HL-60 (cell line): ENCODE measurements at regions not wholly inside any gene's neighbourhood (a gene's known extent, or its start where the extent isn't known, plus 50 kb on each side); places are given as distances from the start of the nearest gene placed in this dataset.

Experiments used
- DNase-seq, 2 experiments: peaks; one replicate each; pipeline ENCODE4 v3.0.0-alpha.2; 2010 to 2020; ENCODE audit warnings: low read depth in 1 of 2, low spot score in 1 of 2
- H3K27ac ChIP-seq: fragments of 250-450 bp; sonication (Bioruptor Pico); replicated peaks from 2 replicates; pipeline ENCODE4 v1.5.1; 2020; ENCODE audit warnings: mild to moderate bottlenecking, moderate library complexity
- H3K27me3 ChIP-seq: fragments of 250-450 bp; sonication (Bioruptor Pico); 2 replicates; pipeline ENCODE4 v1.5.1; 2021; ENCODE audit warnings: mild to moderate bottlenecking, moderate library complexity; ENCODE audit not compliant: insufficient read depth, poor library complexity, severe bottlenecking
- H3K4me3 ChIP-seq: replicated peaks from 2 replicates; pipeline ENCODE4 v1.5.1; 2011; ENCODE audit warnings: mild to moderate bottlenecking, control low read depth, low read length; ENCODE audit not compliant: insufficient read depth
- GABPA ChIP-seq: IDR thresholded peaks from 2 replicates; pipeline ENCODE4 v1.6.1; 2012; ENCODE audit warnings: low read depth
- POLR2AphosphoS5 ChIP-seq: IDR thresholded peaks from 2 replicates; pipeline ENCODE4 v1.6.1; 2012; ENCODE audit warnings: low read depth
- SPI1 ChIP-seq: IDR thresholded peaks from 2 replicates; pipeline ENCODE4 v1.6.1; 2012; ENCODE audit warnings: low read depth, mild to moderate bottlenecking, borderline replicate concordance
- TF ChIP-seq, protein P1 (sequence below): IDR thresholded peaks from one replicate; pipeline ENCODE4 v1.5.1; 2011; ENCODE audit warnings: low read length, control low read depth, inconsistent platforms; ENCODE audit not compliant: insufficient read depth
- TF ChIP-seq, protein P2 (sequence below): IDR thresholded peaks from 2 replicates; pipeline ENCODE4 v1.6.1; 2012; ENCODE audit warnings: low read depth; ENCODE audit not compliant: insufficient replicate concordance

DNA sequence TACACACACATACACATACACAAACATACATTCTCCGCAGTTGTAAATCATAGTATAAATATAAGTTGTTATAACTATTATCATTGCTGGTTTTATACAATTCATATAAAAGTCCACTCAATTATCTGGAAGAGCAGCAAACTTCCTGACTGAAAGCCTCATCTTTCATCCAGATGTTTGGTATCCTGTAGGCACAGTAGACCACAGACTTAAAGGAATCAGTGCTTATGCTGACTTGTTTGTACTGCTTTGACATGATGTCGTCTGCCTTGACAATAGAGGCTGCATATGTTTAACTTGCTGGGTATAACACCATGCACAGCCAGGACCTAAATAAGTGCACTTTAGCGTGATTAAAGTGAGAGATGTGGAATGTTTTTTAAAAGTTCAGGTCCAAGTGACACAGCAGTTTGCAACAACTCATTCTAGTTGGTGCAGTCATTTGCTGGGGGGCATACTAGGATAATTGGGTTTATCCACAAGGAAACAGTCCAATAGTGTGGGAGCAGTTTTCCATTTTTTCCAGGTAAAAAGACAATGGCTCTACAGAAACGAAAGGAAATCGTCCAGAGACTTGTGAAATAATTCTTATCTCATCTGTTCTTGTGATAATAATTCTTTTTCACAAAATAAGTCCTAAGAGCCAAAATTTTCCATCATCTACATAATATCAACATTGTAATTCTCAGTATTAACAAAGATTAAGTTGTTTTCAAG, 110.3 kb upstream of the TSPAN2 start:
- no peak overlapping the region for H3K4me3 ChIP-seq
- H3K27ac ChIP-seq, result no peak overlapping the region
- TF ChIP-seq GABPA (no peak), SPI1 (no peak), POLR2AphosphoS5 (no peak)
- TF ChIP-seq, protein P1, sequence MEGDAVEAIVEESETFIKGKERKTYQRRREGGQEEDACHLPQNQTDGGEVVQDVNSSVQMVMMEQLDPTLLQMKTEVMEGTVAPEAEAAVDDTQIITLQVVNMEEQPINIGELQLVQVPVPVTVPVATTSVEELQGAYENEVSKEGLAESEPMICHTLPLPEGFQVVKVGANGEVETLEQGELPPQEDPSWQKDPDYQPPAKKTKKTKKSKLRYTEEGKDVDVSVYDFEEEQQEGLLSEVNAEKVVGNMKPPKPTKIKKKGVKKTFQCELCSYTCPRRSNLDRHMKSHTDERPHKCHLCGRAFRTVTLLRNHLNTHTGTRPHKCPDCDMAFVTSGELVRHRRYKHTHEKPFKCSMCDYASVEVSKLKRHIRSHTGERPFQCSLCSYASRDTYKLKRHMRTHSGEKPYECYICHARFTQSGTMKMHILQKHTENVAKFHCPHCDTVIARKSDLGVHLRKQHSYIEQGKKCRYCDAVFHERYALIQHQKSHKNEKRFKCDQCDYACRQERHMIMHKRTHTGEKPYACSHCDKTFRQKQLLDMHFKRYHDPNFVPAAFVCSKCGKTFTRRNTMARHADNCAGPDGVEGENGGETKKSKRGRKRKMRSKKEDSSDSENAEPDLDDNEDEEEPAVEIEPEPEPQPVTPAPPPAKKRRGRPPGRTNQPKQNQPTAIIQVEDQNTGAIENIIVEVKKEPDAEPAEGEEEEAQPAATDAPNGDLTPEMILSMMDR, result no peak
- TF ChIP-seq, protein P2, sequence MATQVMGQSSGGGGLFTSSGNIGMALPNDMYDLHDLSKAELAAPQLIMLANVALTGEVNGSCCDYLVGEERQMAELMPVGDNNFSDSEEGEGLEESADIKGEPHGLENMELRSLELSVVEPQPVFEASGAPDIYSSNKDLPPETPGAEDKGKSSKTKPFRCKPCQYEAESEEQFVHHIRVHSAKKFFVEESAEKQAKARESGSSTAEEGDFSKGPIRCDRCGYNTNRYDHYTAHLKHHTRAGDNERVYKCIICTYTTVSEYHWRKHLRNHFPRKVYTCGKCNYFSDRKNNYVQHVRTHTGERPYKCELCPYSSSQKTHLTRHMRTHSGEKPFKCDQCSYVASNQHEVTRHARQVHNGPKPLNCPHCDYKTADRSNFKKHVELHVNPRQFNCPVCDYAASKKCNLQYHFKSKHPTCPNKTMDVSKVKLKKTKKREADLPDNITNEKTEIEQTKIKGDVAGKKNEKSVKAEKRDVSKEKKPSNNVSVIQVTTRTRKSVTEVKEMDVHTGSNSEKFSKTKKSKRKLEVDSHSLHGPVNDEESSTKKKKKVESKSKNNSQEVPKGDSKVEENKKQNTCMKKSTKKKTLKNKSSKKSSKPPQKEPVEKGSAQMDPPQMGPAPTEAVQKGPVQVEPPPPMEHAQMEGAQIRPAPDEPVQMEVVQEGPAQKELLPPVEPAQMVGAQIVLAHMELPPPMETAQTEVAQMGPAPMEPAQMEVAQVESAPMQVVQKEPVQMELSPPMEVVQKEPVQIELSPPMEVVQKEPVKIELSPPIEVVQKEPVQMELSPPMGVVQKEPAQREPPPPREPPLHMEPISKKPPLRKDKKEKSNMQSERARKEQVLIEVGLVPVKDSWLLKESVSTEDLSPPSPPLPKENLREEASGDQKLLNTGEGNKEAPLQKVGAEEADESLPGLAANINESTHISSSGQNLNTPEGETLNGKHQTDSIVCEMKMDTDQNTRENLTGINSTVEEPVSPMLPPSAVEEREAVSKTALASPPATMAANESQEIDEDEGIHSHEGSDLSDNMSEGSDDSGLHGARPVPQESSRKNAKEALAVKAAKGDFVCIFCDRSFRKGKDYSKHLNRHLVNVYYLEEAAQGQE, result no peak
- H3K27me3 ChIP-seq, result no peaks in the 10 kb centered on the region
- no peak for DNase-seq

DNA sequence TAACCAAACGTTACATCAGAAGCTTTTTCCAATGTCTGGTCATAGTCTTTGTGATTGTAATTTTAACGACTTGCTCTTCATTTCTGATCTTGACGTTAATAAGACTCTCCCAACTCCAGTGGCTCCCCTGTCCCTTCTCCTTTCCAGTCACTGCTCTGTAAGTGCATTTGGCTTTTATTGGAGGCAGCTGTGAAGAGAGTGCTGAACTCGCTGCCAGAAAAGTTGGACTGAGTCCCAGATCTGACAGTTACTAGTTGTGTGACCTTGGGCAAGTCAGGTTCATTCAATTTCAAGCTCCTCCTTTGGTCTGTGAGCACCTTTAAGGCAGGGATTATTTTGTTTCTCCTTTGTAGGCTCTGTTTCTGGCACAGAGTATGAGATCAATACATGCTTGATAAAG, 109.6 kb upstream of the TSPAN2 start:
- DNase-seq, result no peak
- Histone ChIP-seq H3K27me3 (no peaks in the 10 kb centered on the region), H3K27ac (no peak overlapping the region), H3K4me3 (no peak overlapping the region)
- TF ChIP-seq SPI1, result no peak
- TF ChIP-seq GABPA, result no peak
- TF ChIP-seq, protein P1, result no peak
- TF ChIP-seq POLR2AphosphoS5, result no peak
- TF ChIP-seq, protein P2, result no peak

DNA sequence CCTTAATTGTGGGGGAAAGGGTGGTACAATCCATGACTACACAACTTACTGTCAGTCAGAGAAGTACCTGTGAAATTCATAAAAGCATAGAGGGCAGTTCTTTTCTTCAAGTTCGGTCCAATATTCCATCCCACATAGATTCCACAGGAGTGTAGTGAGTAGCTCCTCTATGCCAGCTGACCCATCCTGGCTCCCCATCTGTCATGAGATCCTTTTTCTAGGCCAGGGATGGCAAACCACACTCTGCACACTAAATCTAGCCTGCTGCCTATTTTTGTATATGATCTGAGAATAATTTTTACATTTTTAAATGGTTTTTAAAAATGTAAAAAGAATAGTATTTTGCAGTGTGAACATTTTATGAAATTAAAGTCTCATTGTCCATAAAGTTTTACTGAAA, 107.0 kb upstream of the TSPAN2 start:
- Histone ChIP-seq H3K27ac (no peak overlapping the region), H3K4me3 (no peak overlapping the region), H3K27me3 (no peaks in the 10 kb centered on the region)
- TF ChIP-seq, protein P2, result no peak
- TF ChIP-seq GABPA, result no peak
- TF ChIP-seq, protein P1, result no peak
- TF ChIP-seq SPI1, result no peak
- TF ChIP-seq POLR2AphosphoS5, result no peak
- DNase-seq, result no peak
